Liver (tissue), 3 donors: ENCODE measurements at regions not wholly inside any gene's neighbourhood (a gene's known extent, or its start where the extent isn't known, plus 50 kb on each side); places are given as distances from the start of the nearest gene placed in this dataset.

ENCODE experiments used
- RAD21 ChIP-seq, 2 donors: IDR thresholded peaks; 2 replicates each; pipeline ENCODE4 v1.6.1; 2016; ENCODE audit warnings: antibody characterized with exemption in 2 of 2, mild to moderate bottlenecking in 2 of 2
- SP1 ChIP-seq: IDR thresholded peaks from 2 replicates; pipeline ENCODE4 v1.6.1; 2018; ENCODE audit warnings: antibody characterized with exemption, mild to moderate bottlenecking
- TF ChIP-seq, protein P1 (sequence below): IDR thresholded peaks from 2 replicates; pipeline ENCODE4 v1.6.1; 2016; ENCODE audit warnings: antibody characterized with exemption, mild to moderate bottlenecking
- TF ChIP-seq, protein P2 (sequence below): fragments of 150-350 bp; IDR thresholded peaks from 2 replicates; pipeline ENCODE4 v1.5.1; 2017; ENCODE audit warnings: improper control_type of control experiment, low read depth, low read length; ENCODE audit not compliant: missing input control
- donor health status: healthy.
- donor health status: healthy.

DNA sequence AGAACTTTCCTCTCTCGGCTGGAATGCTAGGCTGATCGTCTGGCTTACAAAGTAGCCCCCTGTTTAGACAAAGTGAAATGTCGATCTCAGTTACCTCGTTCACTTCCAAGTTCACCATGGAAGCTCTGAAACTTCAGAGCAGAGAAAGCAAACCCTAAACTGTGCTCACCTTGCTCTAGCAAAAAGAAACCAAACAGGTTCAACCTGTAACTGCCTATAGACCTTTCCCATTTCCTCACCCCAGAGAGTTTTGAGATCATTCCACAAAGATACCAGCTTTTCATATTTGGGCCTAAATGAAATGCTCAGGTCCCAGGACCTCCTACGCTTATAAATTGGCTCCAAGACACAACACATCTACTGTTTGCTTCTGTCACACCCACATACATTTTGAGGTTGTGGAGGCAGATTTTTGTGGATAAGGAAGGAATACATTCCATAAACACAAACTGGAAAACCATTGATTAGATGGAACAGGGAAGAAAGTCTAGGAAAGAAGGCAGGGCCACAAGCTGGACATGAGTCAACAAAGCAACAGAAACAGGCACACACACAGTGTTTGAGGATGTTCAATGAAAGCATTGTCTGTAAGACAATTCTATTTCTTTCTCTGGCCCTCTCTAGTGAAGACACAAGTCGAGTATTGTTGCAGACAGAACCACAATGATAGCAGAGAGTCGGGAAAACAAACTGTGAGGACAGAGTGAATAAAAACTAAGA, 52.8 kb upstream of the TGIF1 start:
- TF ChIP-seq, protein P1, sequence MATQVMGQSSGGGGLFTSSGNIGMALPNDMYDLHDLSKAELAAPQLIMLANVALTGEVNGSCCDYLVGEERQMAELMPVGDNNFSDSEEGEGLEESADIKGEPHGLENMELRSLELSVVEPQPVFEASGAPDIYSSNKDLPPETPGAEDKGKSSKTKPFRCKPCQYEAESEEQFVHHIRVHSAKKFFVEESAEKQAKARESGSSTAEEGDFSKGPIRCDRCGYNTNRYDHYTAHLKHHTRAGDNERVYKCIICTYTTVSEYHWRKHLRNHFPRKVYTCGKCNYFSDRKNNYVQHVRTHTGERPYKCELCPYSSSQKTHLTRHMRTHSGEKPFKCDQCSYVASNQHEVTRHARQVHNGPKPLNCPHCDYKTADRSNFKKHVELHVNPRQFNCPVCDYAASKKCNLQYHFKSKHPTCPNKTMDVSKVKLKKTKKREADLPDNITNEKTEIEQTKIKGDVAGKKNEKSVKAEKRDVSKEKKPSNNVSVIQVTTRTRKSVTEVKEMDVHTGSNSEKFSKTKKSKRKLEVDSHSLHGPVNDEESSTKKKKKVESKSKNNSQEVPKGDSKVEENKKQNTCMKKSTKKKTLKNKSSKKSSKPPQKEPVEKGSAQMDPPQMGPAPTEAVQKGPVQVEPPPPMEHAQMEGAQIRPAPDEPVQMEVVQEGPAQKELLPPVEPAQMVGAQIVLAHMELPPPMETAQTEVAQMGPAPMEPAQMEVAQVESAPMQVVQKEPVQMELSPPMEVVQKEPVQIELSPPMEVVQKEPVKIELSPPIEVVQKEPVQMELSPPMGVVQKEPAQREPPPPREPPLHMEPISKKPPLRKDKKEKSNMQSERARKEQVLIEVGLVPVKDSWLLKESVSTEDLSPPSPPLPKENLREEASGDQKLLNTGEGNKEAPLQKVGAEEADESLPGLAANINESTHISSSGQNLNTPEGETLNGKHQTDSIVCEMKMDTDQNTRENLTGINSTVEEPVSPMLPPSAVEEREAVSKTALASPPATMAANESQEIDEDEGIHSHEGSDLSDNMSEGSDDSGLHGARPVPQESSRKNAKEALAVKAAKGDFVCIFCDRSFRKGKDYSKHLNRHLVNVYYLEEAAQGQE = no peak
- TF ChIP-seq, protein P2, sequence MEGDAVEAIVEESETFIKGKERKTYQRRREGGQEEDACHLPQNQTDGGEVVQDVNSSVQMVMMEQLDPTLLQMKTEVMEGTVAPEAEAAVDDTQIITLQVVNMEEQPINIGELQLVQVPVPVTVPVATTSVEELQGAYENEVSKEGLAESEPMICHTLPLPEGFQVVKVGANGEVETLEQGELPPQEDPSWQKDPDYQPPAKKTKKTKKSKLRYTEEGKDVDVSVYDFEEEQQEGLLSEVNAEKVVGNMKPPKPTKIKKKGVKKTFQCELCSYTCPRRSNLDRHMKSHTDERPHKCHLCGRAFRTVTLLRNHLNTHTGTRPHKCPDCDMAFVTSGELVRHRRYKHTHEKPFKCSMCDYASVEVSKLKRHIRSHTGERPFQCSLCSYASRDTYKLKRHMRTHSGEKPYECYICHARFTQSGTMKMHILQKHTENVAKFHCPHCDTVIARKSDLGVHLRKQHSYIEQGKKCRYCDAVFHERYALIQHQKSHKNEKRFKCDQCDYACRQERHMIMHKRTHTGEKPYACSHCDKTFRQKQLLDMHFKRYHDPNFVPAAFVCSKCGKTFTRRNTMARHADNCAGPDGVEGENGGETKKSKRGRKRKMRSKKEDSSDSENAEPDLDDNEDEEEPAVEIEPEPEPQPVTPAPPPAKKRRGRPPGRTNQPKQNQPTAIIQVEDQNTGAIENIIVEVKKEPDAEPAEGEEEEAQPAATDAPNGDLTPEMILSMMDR = no peak
- TF ChIP-seq SP1 (no peak), RAD21 (IDR thresholded peaks at IDR 0.05) (no peak)
